ENCODE measurements at regions not wholly inside any gene's neighbourhood (a gene's known extent, or its start where the extent isn't known, plus 50 kb on each side); places are given as distances from the start of the nearest gene placed in this dataset.

DNA sequence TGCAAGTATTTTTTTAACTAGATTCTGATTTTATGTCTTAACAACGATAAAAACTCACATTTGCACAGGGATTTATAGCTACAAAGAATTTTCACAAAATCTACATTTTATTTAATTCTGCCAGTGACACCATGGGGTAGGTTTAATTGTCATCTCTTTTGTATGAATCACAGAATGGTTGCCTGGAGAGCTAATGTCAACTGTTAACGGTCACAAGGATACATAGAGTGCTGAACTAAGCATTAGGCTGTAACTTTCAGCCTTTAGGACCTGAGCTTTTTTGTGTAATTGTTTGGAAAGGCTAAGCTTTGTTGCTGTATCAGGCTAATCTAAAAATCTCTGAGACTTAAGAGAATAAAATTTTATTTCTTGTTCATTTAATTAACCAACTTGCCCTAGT, 465.3 kb upstream of the TBX3 start:
- TF ChIP-seq, protein P1, sequence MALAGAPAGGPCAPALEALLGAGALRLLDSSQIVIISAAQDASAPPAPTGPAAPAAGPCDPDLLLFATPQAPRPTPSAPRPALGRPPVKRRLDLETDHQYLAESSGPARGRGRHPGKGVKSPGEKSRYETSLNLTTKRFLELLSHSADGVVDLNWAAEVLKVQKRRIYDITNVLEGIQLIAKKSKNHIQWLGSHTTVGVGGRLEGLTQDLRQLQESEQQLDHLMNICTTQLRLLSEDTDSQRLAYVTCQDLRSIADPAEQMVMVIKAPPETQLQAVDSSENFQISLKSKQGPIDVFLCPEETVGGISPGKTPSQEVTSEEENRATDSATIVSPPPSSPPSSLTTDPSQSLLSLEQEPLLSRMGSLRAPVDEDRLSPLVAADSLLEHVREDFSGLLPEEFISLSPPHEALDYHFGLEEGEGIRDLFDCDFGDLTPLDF (CRISPR knock-in tag; IDR thresholded peaks at IDR 0.05) = no peak
- TF ChIP-seq ZNF830 (CRISPR knock-in tag; IDR thresholded peaks at IDR 0.05) = no peak
- TF ChIP-seq, protein P2, sequence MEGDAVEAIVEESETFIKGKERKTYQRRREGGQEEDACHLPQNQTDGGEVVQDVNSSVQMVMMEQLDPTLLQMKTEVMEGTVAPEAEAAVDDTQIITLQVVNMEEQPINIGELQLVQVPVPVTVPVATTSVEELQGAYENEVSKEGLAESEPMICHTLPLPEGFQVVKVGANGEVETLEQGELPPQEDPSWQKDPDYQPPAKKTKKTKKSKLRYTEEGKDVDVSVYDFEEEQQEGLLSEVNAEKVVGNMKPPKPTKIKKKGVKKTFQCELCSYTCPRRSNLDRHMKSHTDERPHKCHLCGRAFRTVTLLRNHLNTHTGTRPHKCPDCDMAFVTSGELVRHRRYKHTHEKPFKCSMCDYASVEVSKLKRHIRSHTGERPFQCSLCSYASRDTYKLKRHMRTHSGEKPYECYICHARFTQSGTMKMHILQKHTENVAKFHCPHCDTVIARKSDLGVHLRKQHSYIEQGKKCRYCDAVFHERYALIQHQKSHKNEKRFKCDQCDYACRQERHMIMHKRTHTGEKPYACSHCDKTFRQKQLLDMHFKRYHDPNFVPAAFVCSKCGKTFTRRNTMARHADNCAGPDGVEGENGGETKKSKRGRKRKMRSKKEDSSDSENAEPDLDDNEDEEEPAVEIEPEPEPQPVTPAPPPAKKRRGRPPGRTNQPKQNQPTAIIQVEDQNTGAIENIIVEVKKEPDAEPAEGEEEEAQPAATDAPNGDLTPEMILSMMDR (IDR thresholded peaks at IDR 0.05 in 2 of 3, conservative IDR thresholded peaks at IDR 0.05 in 1 of 3; ENCODE audit: insufficient read depth in 2 of 3, low read depth in 1 of 3, low read length in 3 of 3) = no peak
- TF ChIP-seq POLR2A (conservative IDR thresholded peaks at IDR 0.05) = no peak
- TF ChIP-seq RFX5 (IDR thresholded peaks at IDR 0.05; ENCODE audit: low read depth, low read length) = no peak
- TF ChIP-seq HNRNPLL (IDR thresholded peaks at IDR 0.05; ENCODE audit: low read depth, low read length, poor library complexity, severe bottlenecking) = no peak

All from K562 (cell line).